HL-60 (cell line): ENCODE measurements at regions not wholly inside any gene's neighbourhood (a gene's known extent, or its start where the extent isn't known, plus 50 kb on each side); places are given as distances from the start of the nearest gene placed in this dataset.

ENCODE experiments used
- DNase-seq, 2 experiments: peaks; one replicate each; pipeline ENCODE4 v3.0.0-alpha.2; 2010 to 2020; ENCODE audit warnings: low read depth in 1 of 2, low spot score in 1 of 2
- H3K27ac ChIP-seq: fragments of 250-450 bp; sonication (Bioruptor Pico); replicated peaks from 2 replicates; pipeline ENCODE4 v1.5.1; 2020; ENCODE audit warnings: mild to moderate bottlenecking, moderate library complexity
- H3K27me3 ChIP-seq: fragments of 250-450 bp; sonication (Bioruptor Pico); 2 replicates; pipeline ENCODE4 v1.5.1; 2021; ENCODE audit warnings: mild to moderate bottlenecking, moderate library complexity; ENCODE audit not compliant: insufficient read depth, poor library complexity, severe bottlenecking
- H3K4me3 ChIP-seq: replicated peaks from 2 replicates; pipeline ENCODE4 v1.5.1; 2011; ENCODE audit warnings: mild to moderate bottlenecking, control low read depth, low read length; ENCODE audit not compliant: insufficient read depth
- GABPA ChIP-seq: IDR thresholded peaks from 2 replicates; pipeline ENCODE4 v1.6.1; 2012; ENCODE audit warnings: low read depth
- POLR2AphosphoS5 ChIP-seq: IDR thresholded peaks from 2 replicates; pipeline ENCODE4 v1.6.1; 2012; ENCODE audit warnings: low read depth
- REST ChIP-seq: IDR thresholded peaks from 2 replicates; pipeline ENCODE4 v1.6.1; 2012; ENCODE audit warnings: low read depth; ENCODE audit not compliant: insufficient replicate concordance
- SPI1 ChIP-seq: IDR thresholded peaks from 2 replicates; pipeline ENCODE4 v1.6.1; 2012; ENCODE audit warnings: low read depth, mild to moderate bottlenecking, borderline replicate concordance
- TF ChIP-seq, protein P1 (sequence below): IDR thresholded peaks from one replicate; pipeline ENCODE4 v1.5.1; 2011; ENCODE audit warnings: low read length, control low read depth, inconsistent platforms; ENCODE audit not compliant: insufficient read depth

GRCh38 chr12:78804262-78804661 lies 60.3 kb upstream of the SYT1 start:
- H3K27me3 ChIP-seq, result no peaks in the 10 kb centered on the region
- no peak overlapping the region for H3K4me3 ChIP-seq
- no peak overlapping the region for H3K27ac ChIP-seq
- DNase-seq, result no peak
- TF ChIP-seq POLR2AphosphoS5 (no peak), SPI1 (no peak), GABPA (no peak), REST (no peak)
- TF ChIP-seq, protein P1, sequence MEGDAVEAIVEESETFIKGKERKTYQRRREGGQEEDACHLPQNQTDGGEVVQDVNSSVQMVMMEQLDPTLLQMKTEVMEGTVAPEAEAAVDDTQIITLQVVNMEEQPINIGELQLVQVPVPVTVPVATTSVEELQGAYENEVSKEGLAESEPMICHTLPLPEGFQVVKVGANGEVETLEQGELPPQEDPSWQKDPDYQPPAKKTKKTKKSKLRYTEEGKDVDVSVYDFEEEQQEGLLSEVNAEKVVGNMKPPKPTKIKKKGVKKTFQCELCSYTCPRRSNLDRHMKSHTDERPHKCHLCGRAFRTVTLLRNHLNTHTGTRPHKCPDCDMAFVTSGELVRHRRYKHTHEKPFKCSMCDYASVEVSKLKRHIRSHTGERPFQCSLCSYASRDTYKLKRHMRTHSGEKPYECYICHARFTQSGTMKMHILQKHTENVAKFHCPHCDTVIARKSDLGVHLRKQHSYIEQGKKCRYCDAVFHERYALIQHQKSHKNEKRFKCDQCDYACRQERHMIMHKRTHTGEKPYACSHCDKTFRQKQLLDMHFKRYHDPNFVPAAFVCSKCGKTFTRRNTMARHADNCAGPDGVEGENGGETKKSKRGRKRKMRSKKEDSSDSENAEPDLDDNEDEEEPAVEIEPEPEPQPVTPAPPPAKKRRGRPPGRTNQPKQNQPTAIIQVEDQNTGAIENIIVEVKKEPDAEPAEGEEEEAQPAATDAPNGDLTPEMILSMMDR, result no peak
